ENCODE measurements at regions not wholly inside any gene's neighbourhood (a gene's known extent, or its start where the extent isn't known, plus 50 kb on each side); places are given as distances from the start of the nearest gene placed in this dataset.

DNA sequence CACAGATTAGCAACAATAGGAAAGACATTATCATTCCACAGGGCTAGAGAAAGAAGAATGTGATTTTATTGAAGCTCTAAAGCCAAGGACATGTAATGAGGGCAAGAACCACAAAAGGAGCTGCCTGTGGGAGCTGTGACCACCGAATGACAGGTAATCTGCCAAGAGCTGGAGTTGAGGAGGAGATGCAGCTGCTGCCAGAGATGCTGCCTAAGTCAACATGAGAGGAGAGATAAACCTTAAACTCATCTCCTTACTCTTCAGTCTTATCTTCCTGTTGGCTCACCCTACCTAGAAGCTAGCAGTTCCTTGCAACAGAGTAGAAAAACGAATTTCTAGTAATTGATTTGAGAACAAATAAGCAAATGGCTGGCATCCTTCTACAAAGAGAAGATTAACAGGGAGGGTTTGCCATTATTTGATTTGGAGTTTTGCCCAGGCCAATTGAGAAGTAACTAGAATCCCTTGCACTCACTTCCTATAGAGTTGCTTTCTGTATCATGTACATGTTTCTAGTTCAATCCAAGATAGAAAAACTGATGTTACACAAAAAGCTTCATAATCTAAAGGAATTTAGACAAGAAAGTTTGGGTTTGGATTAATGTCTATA lies 539.2 kb downstream of the TLE1 start:
- Histone ChIP-seq H3K4me1 (replicated peaks in 1 of 2; ENCODE audit: control insufficient read depth in 2 of 2, insufficient read depth in 2 of 2, low read length in 2 of 2) (no peaks in the 10 kb centered on the region), H3K4me2 (ENCODE audit: insufficient read depth, low read length) (no peak overlapping the region), H3K9me3 (replicated peaks; ENCODE audit: control insufficient read depth, insufficient read depth, low read depth, low read length) (no peaks in the 10 kb centered on the region), H3K9ac (ENCODE audit: insufficient read depth in 1 of 2, low read depth in 2 of 2, low read length in 2 of 2) (no peak overlapping the region), H3K27ac (ENCODE audit: extremely low read depth, low read depth, low read length) (no peak overlapping the region), H2AFZ (ENCODE audit: low read depth, low read length) (no peak overlapping the region), H3K79me2 (ENCODE audit: control insufficient read depth, insufficient read depth, low read length) (no peaks in the 10 kb centered on the region), H3K4me3 (no peak overlapping the region), H3K27me3 (ENCODE audit: control insufficient read depth in 2 of 2, insufficient read depth in 2 of 2, low read length in 2 of 2) (no peaks in the 10 kb centered on the region), H3K9me1 (ENCODE audit: control insufficient read depth, insufficient read depth, low read length) (no peaks in the 10 kb centered on the region), H3K36me3 (ENCODE audit: control insufficient read depth, insufficient read depth, low read length) (no peaks in the 10 kb centered on the region), H4K20me1 (replicated peaks; ENCODE audit: control insufficient read depth, insufficient read depth, low read length) (no peaks in the 10 kb centered on the region)
- POLR2A ChIA-PET, result no interaction called here
- in situ Hi-C loops (cut with MboI) (no loop called here), intact Hi-C loops (cut with micrococcal nuclease) (no loop called here)
- BruUV-seq (replicated peaks), result no TSS peak
- ATAC-seq, result no peak
- no peak for DNase-seq (ENCODE audit: extremely low read depth in 1 of 4, low spot score in 3 of 4)
- TF ChIP-seq IRF2 (CRISPR knock-in tag; IDR thresholded peaks at IDR 0.05) (no peak), ZNF584 (CRISPR knock-in tag; IDR thresholded peaks at IDR 0.05; ENCODE audit: low read depth) (no peak), RCOR1 (IDR thresholded peaks at IDR 0.05; ENCODE audit: borderline replicate concordance in 1 of 2, low read depth in 2 of 2, low read length in 2 of 2) (no peak), SNRNP70 (optimal IDR thresholded peaks at IDR 0.05; ENCODE audit: low read depth, low read length) (no peak), ARHGAP35 (IDR thresholded peaks at IDR 0.05; ENCODE audit: partially characterized antibody) (no peak), HOXB6 (CRISPR knock-in tag; IDR thresholded peaks at IDR 0.05; ENCODE audit: borderline replicate concordance) (no peak), ETS1 (conservative IDR thresholded peaks at IDR 0.05; ENCODE audit: control insufficient read depth, low read depth, low read length) (no peak), THRA (IDR thresholded peaks at IDR 0.05) (no peak), PHF21A (IDR thresholded peaks at IDR 0.05; ENCODE audit: borderline replicate concordance, low read depth) (no peak), RBM39 (optimal IDR thresholded peaks at IDR 0.05; ENCODE audit: low read depth, low read length) (no peak), XRCC4 (IDR thresholded peaks at IDR 0.05; ENCODE audit: extremely low read depth, insufficient read depth, insufficient read length) (no peak), ZNF282 (CRISPR knock-in tag; IDR thresholded peaks at IDR 0.05) (no peak), PHF8 (IDR thresholded peaks at IDR 0.05; ENCODE audit: borderline replicate concordance, low read length) (no peak), GTF2A2 (tag; IDR thresholded peaks at IDR 0.05) (no peak), ATF1 (CRISPR knock-in tag; IDR thresholded peaks at IDR 0.05) (no peak), ATF1 (tag; IDR thresholded peaks at IDR 0.05) (no peak), TSC22D4 (tag; IDR thresholded peaks at IDR 0.05) (no peak), FOXP1 (CRISPR knock-in tag; IDR thresholded peaks at IDR 0.05) (no peak), ILF3 (IDR thresholded peaks at IDR 0.05; ENCODE audit: borderline replicate concordance) (no peak), ZBTB2 (IDR thresholded peaks at IDR 0.05) (no peak)
- CTCF ChIA-PET (ENCODE audit: low intra/inter-chr PET ratio), result no interaction called here
- FAIRE-seq, result no peak
- 0% methylated on average over 2 of the region's 2 CpGs for WGBS (ENCODE audit: insufficient coverage, low coverage, missing lambda C conversion rate)
